BE2C (cell line): ENCODE measurements at regions not wholly inside any gene's neighbourhood (a gene's known extent, or its start where the extent isn't known, plus 50 kb on each side); places are given as distances from the start of the nearest gene placed in this dataset.

Experiments used
- DNase-seq: peaks from one replicate; pipeline ENCODE4 v3.0.0-alpha.2; 2020
- H3K27me3 ChIP-seq: fragments of 250-450 bp; sonication (Bioruptor Pico); 2 replicates; pipeline ENCODE4 v1.5.1; 2020; ENCODE audit warnings: mild to moderate bottlenecking
- H3K36me3 ChIP-seq: fragments of 250-450 bp; sonication (Bioruptor Pico); 2 replicates; pipeline ENCODE4 v1.5.1; 2020; ENCODE audit warnings: mild to moderate bottlenecking
- H3K4me1 ChIP-seq: fragments of 250-450 bp; sonication (Bioruptor Pico); 2 replicates; pipeline ENCODE4 v1.5.1; 2020
- H3K4me3 ChIP-seq: 2 replicates; pipeline ENCODE4 v1.5.1; 2011; ENCODE audit warnings: low read depth, low read length
- H3K9me3 ChIP-seq: fragments of 250-450 bp; sonication (Bioruptor Pico); 2 replicates; pipeline ENCODE4 v1.5.1; 2020
- CTCF ChIP-seq: IDR thresholded peaks from 2 replicates; pipeline ENCODE4 v1.5.1; 2012; ENCODE audit warnings: mild to moderate bottlenecking, low read depth, low read length

DNA sequence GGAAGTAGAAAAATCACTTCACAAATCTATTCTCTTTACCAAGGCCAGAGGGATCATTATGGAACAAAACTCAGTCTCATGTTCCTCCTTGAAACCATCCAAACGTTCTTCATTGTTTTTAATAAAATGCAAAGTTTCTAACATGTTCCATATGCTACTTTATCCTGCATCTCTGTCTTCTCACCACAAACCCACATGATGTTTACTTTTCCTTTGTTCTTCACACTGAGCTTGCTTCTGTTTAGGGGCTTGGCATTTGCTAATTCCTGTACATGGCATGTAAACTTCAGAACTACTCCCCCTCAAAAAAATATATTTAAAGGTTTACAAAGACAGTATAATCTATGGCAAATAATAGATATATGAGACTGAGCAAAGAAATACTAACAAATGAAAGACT is 651.4 kb downstream of the OTOL1 start:
- DNase-seq, result no peak
- Histone ChIP-seq H3K27me3 (no peaks in the 10 kb centered on the region), H3K4me1 (no peaks in the 10 kb centered on the region), H3K36me3 (no peaks in the 10 kb centered on the region), H3K4me3 (no peak overlapping the region), H3K9me3 (no peaks in the 10 kb centered on the region)
- no peak for TF ChIP-seq CTCF

DNA sequence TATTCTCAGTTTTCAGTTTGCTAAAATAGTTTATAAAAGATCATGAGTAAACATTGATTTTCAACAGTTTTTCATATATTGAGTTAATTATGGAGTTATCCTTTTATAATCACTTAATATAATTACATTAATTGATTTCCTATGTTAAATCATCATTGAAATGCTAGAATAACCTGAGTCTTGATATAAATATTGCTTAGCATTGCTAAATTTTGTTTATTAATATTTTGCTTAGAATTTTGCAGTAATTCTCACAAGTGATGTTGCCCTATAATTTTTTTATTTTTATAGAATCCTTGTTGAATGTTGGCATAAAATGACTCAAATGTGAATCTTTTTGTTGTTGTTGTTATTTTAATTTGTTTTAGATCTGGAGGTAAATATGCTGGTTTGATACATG is 654.2 kb downstream of the OTOL1 start:
- DNase-seq, result no peak
- TF ChIP-seq CTCF, result no peak
- no peaks in the 10 kb centered on the region for H3K9me3 ChIP-seq
- H3K4me1 ChIP-seq, result no peaks in the 10 kb centered on the region
- H3K27me3 ChIP-seq, result no peaks in the 10 kb centered on the region
- H3K36me3 ChIP-seq, result no peaks in the 10 kb centered on the region
- H3K4me3 ChIP-seq, result no peak overlapping the region

DNA sequence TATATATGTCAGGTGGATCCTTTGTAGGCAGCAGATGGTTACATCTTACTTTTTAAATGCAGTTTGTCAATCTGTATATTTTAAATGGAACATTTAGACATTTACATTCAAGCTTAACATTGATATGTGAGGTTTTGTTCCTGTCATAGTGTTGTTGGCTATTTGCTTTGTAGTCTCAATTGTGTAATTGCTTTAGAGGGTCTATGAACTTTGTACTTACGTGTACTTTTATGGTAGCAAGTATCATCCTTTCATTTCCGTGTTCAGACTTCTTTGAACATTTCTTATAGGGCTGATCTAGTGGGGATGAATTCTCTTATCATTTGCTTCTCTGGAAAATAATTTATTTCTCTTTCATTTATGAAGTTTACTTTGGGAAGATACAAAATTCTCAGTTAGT is 656.0 kb downstream of the OTOL1 start:
- H3K9me3 ChIP-seq, result no peaks in the 10 kb centered on the region
- H3K27me3 ChIP-seq, result no peaks in the 10 kb centered on the region
- no peaks in the 10 kb centered on the region for H3K4me1 ChIP-seq
- H3K36me3 ChIP-seq, result no peaks in the 10 kb centered on the region
- H3K4me3 ChIP-seq, result no peak overlapping the region
- no peak for DNase-seq
- no peak for TF ChIP-seq CTCF

DNA sequence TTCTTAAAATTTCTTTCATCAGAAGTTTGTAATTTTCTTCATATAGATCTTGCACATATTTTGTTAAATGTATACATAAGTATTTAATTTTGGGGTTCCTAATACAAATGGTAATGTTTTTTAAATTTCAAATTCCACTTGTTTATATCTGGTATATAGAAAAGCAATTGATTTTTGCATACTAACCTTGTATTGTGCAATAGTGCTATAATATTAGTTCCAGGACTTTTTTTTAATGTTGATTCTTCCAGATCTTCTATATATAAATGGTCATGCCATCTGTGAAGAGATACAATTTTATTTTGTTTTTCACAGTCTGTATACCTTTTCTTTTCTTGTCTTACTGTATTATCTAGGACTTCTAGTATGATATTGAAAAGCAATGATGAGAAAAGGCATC is 665.0 kb downstream of the OTOL1 start:
- no peak for DNase-seq
- no peaks in the 10 kb centered on the region for H3K4me1 ChIP-seq
- H3K27me3 ChIP-seq, result no peaks in the 10 kb centered on the region
- H3K36me3 ChIP-seq, result no peaks in the 10 kb centered on the region
- no peak for TF ChIP-seq CTCF
- H3K9me3 ChIP-seq, result no peaks in the 10 kb centered on the region
- H3K4me3 ChIP-seq, result no peak overlapping the region

GRCh38 chr3:162165346-162165745 is 668.7 kb downstream of the OTOL1 start:
- no peak overlapping the region for H3K4me3 ChIP-seq
- no peak for TF ChIP-seq CTCF

GRCh38 chr3:162166543-162166942 is 669.9 kb downstream of the OTOL1 start:
- H3K4me1 ChIP-seq, result no peaks in the 10 kb centered on the region
- no peak for DNase-seq
- no peak for TF ChIP-seq CTCF
- H3K27me3 ChIP-seq, result no peaks in the 10 kb centered on the region
- no peaks in the 10 kb centered on the region for H3K9me3 ChIP-seq
- H3K36me3 ChIP-seq, result no peaks in the 10 kb centered on the region
- H3K4me3 ChIP-seq, result no peak overlapping the region

More at GRCh38 chr3:162165346-162165745, 668.7 kb downstream of the OTOL1 start:
- H3K9me3 ChIP-seq, result no peaks in the 10 kb centered on the region
- H3K4me1 ChIP-seq, result no peaks in the 10 kb centered on the region
- H3K27me3 ChIP-seq, result no peaks in the 10 kb centered on the region
- H3K36me3 ChIP-seq, result no peaks in the 10 kb centered on the region
- no peak for DNase-seq
